ENCODE measurements at regions not wholly inside any gene's neighbourhood (a gene's known extent, or its start where the extent isn't known, plus 50 kb on each side); places are given as distances from the start of the nearest gene placed in this dataset.

- H3K9me3 ChIP-seq (ENCODE audit: low read depth, low read length, poor library complexity, severe bottlenecking): no peaks in the 10 kb centered on the region
- ChIA-PET CTCF (no interaction called here), POLR2A (ENCODE audit: low non-redundant PET) (no interaction called here)
- intact Hi-C loops (cut with micrococcal nuclease; ENCODE audit: unreplicated experiment): no loop called here
- TF ChIP-seq EZH2 (IDR thresholded peaks at IDR 0.05; ENCODE audit: borderline replicate concordance, low read depth, low read length, poor library complexity, severe bottlenecking) (no peak), CTCF (conservative IDR thresholded peaks at IDR 0.05; ENCODE audit: low read depth, low read length) (no peak)
- no peak for DNase-seq (ENCODE audit: low spot score)
- H3K36me3 ChIP-seq (ENCODE audit: insufficient read depth, low read length, poor library complexity, severe bottlenecking): no peaks in the 10 kb centered on the region
- no peak overlapping the region for H3K27ac ChIP-seq (ENCODE audit: low read depth, low read length, poor library complexity, severe bottlenecking)
- H3K4me3 ChIP-seq (ENCODE audit: low read depth, low read length, poor library complexity, severe bottlenecking): no peak overlapping the region
- BruUV-seq (replicated peaks): no TSS peak
- H3K4me1 ChIP-seq (ENCODE audit: insufficient read depth, low read length, poor library complexity, severe bottlenecking): no peaks in the 10 kb centered on the region
- H3K27me3 ChIP-seq (replicated peaks; ENCODE audit: insufficient read depth, low read depth, low read length, poor library complexity): no peaks in the 10 kb centered on the region
Measured at GRCh38 chr4:67035986-67036385, 509.3 kb downstream of the CENPC start.

- ChIA-PET POLR2A (ENCODE audit: low non-redundant PET) (no interaction called here), CTCF (no interaction called here)
- no peaks in the 10 kb centered on the region for H3K9me3 ChIP-seq (ENCODE audit: low read depth, low read length, poor library complexity, severe bottlenecking)
- intact Hi-C loops (cut with micrococcal nuclease; ENCODE audit: unreplicated experiment): no loop called here
- H3K27me3 ChIP-seq (replicated peaks; ENCODE audit: insufficient read depth, low read depth, low read length, poor library complexity): no peaks in the 10 kb centered on the region
- BruUV-seq (replicated peaks): no TSS peak
- H3K4me3 ChIP-seq (ENCODE audit: low read depth, low read length, poor library complexity, severe bottlenecking): no peak overlapping the region
- peak; percentile 38 for DNase-seq (ENCODE audit: low spot score)
- no peak overlapping the region for H3K27ac ChIP-seq (ENCODE audit: low read depth, low read length, poor library complexity, severe bottlenecking)
- no peaks in the 10 kb centered on the region for H3K36me3 ChIP-seq (ENCODE audit: insufficient read depth, low read length, poor library complexity, severe bottlenecking)
- TF ChIP-seq CTCF (conservative IDR thresholded peaks at IDR 0.05; ENCODE audit: low read depth, low read length) (no peak), EZH2 (IDR thresholded peaks at IDR 0.05; ENCODE audit: borderline replicate concordance, low read depth, low read length, poor library complexity, severe bottlenecking) (no peak)
- H3K4me1 ChIP-seq (ENCODE audit: insufficient read depth, low read length, poor library complexity, severe bottlenecking): no peaks in the 10 kb centered on the region
Measured at GRCh38 chr4:67035501-67035900, 509.8 kb downstream of the CENPC start.

- POLR2A ChIA-PET (ENCODE audit: low non-redundant PET): no interaction called here
- BruUV-seq (replicated peaks): no TSS peak
Measured at GRCh38 chr4:67030636-67031035, 514.7 kb downstream of the CENPC start.

More at GRCh38 chr4:67030636-67031035, 514.7 kb downstream of the CENPC start:
- no peaks in the 10 kb centered on the region for H3K27me3 ChIP-seq (replicated peaks; ENCODE audit: insufficient read depth, low read depth, low read length, poor library complexity)
- H3K4me3 ChIP-seq (ENCODE audit: low read depth, low read length, poor library complexity, severe bottlenecking): no peak overlapping the region
- no peak for DNase-seq (ENCODE audit: low spot score)
- intact Hi-C loops (cut with micrococcal nuclease; ENCODE audit: unreplicated experiment): no loop called here
- no peaks in the 10 kb centered on the region for H3K36me3 ChIP-seq (ENCODE audit: insufficient read depth, low read length, poor library complexity, severe bottlenecking)
- H3K9me3 ChIP-seq (ENCODE audit: low read depth, low read length, poor library complexity, severe bottlenecking): no peaks in the 10 kb centered on the region
- no peaks in the 10 kb centered on the region for H3K4me1 ChIP-seq (ENCODE audit: insufficient read depth, low read length, poor library complexity, severe bottlenecking)
- H3K27ac ChIP-seq (ENCODE audit: low read depth, low read length, poor library complexity, severe bottlenecking): no peak overlapping the region
- TF ChIP-seq CTCF (conservative IDR thresholded peaks at IDR 0.05; ENCODE audit: low read depth, low read length) (no peak), EZH2 (IDR thresholded peaks at IDR 0.05; ENCODE audit: borderline replicate concordance, low read depth, low read length, poor library complexity, severe bottlenecking) (no peak)
- CTCF ChIA-PET: no interaction called here
